ENCODE measurements at regions not wholly inside any gene's neighbourhood (a gene's known extent, or its start where the extent isn't known, plus 50 kb on each side); places are given as distances from the start of the nearest gene placed in this dataset.
"Not testable (repeated sequence)": the region's sequence is repeated elsewhere in the genome, so short reads cannot be mapped to it uniquely, and the experiment has no call there.

DNA sequence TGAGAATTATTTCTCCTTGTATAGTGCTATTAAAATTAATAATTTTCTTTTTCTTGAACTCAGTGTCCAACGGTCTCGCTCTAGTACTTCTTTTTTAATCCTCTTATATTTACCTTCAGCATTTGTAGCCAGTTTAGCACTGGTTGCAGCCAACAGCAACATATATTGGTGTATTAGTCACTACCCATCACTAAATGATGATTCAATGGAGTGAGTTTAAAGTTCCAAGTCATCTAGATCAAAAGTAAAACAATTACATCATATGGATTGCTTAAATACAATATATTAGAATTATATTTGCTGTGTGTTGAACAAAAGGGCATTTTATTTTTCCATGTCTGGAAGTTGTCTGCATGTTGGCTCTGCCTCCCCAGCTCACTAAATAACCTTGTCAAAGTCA lies 591.8 kb downstream of the ADGRL2 start:
- no peak for DNase-seq

DNA sequence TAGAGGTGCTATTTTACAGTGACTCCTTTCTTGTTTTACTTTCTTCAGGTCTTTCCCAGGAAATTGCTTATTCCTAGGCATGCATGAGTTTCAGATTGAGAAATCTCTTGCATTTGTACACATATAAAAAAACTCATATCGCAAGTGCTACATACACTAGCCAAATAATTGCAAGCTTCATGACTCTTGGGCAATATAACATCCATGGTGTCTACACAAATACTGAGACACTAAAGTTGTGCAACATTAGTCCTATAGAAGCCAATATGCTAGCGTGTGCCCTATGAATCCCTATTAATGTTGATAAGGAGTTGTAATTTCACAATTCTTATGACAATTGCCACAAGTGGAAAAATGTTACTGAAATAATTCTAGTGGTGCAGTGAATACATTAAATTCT lies 591.0 kb downstream of the ADGRL2 start:
- no peak for DNase-seq

DNA sequence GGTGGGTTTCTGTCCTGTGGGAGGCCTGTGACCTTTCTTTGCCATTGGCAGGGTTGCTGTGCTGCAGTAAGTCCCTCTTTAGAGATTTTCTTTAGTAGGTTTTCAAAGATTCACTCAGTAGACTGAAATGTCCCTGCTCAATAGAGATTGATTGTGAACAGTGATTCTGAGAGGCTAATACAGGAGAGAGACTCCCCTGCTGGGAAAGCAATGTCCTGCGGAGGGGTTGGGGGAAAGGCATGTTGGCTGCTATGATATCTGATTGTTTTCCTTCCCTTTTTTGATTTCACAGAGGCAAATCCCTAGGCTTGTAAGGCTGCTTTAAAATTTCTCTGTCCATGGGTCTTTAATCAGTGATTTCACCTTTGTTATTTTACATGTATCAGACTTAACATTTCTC lies 589.9 kb downstream of the ADGRL2 start:
- no peak for DNase-seq

DNA sequence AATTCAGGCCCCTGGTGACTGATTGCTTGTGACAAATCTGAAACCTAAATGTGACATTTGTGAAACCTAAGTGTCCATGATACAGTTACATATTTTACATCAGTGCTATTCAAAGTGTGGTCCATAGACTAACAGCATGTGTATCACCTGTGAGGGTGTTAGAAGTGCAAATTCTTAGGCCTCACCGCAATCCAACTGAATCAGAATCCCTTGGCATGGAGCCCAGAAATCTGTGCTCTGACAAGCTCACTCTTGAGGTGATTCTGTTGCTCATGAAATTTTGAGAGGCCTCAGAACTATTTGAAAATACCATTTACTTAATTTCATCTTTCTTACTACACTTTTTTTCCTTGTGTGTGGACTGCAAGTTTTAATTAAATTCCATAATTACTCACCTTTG lies 587.9 kb downstream of the ADGRL2 start:
- no peak for DNase-seq

DNA sequence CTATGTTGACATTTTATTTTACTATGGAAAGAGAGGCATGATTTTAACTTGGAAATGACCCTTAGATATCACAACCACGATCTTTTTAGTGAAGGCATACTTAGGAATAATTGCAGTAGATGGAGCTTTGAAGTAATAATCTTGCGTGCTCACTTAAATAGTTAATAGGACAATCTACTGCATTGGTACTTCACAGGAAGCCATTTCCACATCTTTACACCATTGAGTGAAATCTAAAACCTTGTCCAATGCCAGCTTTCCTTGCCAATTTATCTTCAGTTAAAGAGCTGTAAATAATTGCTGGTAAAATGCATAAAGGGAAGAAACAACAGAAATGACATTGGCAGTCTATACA lies 586.3 kb downstream of the ADGRL2 start:
- no peak for DNase-seq

DNA sequence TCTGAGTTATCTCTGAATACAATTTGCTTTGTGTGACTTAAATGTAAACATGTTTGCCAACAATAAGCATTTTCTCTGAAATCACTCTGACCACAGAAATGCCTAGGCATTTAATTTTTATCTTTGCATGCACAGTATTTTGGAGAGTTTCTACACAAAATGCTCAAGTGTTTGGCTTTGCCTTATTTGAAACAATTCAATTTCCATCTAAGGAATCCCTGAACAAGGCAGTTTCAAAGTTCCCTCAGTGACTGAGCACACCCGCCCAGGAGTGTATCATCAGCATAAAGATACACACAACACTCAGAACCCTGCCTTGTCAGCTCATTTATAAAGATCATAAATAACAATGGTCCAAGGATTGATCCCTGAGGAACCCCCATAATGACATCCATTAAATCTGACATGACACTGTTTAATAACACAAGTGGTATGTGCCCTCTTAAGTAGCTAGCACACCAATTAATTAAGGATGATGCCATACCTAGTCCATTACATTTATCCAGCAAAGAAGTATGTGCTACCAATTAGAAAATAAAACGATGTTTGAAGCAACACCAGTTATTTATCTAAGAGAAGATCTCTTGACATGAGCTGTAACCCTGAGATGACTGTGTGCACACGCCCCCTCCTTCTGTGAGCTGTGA lies 585.8 kb downstream of the ADGRL2 start:
- no peak for DNase-seq

DNA sequence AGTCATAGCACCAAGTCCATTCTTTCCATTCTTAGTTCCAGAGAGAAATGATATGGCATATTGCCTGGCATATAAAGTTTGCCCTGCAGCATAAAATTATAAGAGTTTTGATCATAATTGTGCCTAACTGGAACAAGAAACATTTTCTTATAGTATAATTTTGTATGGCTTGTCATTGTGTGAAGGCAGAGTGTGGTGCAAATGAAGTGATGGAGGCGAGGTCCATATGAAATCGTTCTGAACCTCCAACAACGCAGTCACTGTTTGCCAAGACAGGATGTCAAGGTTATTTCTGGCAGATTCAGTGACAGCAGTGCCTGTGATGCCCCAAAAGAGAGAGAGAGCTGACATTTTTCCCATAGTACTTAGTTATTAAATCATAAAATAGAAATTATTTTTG lies 584.0 kb downstream of the ADGRL2 start:
- no peak for DNase-seq

DNA sequence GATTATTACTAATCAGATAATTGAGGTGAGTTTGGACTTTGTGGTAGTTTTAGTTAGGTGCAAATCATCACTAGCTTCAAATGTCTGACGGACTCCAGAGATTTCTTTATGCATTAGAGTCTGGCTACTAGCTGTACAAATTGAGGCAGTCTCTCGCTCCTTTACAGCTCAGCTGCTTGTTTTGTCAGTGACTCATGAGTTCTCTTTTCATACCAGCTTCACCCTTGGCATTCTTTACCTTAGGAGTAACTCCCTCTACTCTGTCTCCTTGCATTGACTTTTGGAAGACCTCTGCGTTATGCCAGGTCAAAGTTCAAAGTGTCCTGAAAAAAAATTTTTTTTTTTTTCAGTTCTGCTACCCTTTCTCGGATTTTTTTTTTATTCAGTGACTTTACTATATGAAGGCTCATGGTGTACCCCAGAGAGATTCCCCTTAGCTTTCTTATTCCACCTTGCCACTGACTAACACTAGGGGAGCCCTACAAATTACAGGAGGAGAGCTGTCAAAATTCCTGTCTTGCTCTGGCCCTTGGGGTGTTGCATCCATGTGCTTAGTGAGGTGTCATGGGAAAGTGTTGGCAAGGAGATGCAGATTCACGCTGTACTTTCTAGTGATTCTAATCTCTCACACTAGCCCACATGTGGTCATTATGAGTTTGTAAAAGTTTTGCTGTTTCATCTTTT lies 576.6 kb downstream of the ADGRL2 start:
- no peak for DNase-seq

DNA sequence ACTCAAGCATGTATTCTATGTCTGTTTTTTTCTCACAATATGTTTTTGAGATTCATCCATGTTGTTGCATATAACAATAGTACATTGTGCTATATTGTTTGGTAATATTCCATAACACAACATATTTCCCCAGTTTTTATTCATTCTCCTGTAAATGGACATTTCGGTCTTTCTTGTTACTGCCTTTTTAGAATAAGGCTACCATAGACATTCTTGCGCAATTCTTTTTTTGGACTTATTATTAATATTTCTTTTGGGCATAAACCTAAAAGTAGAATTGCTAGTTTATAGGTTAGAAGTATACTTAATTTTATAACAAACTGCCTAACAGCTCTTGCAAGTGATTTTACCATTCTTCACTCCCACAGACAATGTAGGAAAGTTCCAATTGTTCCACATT lies 573.0 kb downstream of the ADGRL2 start:
- no peak for DNase-seq

DNA sequence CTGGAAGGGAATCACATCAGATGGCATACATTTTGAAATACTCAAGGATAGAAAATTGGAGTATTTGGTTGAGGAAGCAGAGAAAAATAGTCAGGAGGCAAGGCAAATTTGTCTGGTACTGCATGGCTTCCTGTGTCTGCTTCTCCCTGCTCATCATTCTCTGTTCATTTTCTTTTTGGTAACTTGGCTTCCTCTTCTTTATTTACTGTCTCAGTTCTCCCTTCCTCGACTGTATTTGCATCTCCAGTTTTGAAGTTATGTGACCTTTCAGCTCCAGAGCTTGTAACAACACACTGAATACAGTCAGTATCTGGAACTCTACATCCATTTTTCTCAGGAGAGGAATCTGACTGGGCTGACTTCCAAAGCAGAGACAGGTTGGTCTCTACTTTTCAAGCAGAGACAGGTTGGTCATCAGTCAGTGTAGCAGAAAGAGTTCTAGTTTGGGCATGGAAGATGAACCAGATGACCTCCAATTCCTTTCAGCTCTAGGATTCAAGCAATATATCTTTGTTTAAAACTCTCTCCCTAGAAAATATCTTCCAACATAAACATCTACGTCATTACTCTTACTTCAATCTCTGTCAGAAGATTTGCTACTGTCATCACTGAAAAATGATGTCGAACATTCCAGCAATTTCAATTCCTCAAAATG lies 571.2 kb downstream of the ADGRL2 start:
- DNase-seq = no peak

DNA sequence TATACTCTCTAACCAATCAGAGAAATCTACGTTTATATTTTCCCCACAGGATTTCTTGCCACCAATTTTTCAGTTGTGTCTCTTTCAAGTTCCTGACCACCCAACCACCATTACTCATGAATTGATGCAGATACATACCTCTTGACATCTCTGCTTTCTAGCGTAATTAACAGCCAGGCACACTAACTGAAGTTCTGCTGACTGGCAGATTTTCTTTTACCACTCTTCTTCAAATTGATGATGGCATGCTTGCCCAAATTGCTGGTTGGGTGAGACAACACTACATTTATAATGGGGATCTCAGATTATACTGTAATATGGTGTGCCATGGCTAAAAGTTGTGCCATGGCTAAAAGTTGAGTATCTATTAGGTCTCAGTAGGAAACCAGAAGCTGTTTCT lies 566.7 kb downstream of the ADGRL2 start:
- no peak for DNase-seq

DNA sequence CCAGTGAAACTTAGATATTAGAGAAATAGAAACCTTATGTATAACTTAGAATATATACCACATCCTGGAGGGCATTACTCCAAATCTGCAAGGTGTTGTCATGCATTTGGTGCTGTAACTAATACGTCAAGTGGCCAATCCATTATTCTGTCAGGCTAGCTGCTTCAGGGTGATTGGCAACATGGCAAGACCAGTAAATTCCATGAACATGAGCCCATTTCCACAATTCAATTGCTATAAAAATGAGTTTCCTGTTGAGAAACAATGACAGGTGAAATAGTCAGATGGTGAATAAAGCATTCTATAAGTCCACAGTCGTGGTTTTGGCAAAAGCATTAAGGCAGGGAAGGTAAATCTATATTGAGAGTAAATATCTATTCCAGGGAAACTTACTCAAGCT lies 566.0 kb downstream of the ADGRL2 start:
- DNase-seq = no peak

DNA sequence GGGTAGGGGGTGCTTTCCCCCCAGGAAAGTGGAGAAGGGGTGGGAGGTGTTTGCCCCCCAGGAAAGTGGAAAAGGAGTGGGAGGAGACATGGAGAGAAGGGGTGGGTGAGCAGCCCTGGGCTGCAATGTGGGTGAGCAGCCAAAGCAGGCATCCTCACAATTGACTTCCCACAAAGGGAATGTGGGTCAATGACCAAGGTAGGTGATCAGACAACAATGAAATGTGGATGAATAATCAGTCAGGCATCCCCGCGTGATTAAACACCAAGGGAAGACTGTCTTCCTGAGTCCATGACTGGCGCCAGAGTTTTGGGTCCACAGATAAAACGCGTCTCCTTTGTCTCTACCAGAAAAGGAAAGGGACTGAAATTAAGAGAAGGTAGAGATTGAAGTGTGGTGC lies 558.8 kb downstream of the ADGRL2 start:
- DNase-seq = not testable (repeated sequence)

DNA sequence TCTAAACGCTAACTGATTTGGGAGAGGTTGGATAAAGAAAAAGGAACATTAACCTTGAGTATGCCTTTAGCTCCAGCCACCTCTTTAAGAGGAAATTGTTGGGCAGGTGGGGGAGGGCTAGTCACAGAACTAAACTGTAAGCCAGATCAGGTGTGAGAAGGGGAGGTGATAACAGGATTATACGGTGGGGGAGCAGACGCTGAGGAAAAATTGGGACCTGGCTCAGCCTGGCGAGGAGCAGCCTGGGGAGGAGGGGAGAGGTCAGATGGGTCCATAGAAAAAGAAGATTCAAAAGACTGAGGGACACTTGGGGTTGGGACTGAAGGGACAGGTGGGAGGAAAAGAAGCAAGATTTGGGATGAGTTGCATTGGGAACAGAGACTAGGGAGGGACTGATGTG lies 558.0 kb downstream of the ADGRL2 start:
- not testable (repeated sequence) for DNase-seq

DNA sequence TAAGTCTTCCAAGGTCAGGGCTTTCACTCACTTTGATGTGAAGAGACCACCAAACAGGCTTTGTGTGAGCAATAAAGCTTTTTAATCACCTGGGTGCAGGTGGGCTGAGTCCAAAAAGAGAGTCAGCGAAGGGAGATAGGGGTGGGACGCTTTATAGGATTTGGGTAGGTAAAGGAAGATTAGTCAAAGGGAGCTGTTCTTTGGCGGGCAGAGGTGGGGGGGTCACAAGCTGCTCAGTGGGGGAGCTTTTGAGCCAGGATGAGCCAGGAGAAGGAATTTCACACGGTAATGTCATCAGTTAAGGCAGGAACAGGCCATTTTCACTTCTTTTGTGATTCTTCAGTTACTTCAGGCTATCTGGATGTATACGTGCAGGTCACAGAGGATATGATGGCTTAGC lies 553.8 kb downstream of the ADGRL2 start:
- DNase-seq = not testable (repeated sequence)

DNA sequence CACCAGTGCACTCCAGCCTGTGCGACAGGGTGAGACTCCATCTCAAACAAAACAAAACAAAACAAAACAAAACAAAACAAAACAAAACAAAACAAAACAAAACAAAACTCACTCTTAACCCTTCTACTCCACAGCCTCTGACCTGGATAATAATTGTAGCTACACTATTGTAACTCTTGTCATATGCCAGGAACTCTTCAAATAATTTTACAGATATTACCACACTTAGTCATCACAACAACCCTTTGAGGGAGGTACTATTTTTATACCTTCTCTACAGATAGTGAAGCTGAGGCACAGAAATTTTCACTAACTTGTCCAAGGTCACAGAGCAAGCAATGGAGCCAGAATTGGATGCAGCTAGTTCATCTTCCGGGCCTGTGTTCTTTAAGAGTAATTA lies 547.8 kb downstream of the ADGRL2 start:
- DNase-seq = no peak

DNA sequence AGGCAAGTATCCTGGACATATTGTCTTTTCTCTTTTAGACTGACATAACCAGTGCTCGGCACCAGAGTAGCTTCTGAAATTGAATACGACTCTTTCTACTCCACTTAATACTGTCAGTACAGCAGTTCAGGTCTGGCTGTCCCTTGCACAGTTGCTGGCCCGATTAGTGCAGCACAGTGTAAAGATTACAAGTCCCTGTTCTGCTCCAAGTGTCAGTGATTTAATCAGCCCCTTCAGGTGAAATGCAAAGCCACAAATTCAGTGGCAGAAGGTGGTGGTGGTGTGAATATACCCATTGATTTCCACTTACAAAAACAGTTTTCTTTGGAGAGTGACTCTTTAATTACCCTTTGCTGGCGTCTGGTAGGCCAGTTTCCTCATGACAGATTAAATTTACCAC lies 545.4 kb downstream of the ADGRL2 start:
- DNase-seq = no peak

DNA sequence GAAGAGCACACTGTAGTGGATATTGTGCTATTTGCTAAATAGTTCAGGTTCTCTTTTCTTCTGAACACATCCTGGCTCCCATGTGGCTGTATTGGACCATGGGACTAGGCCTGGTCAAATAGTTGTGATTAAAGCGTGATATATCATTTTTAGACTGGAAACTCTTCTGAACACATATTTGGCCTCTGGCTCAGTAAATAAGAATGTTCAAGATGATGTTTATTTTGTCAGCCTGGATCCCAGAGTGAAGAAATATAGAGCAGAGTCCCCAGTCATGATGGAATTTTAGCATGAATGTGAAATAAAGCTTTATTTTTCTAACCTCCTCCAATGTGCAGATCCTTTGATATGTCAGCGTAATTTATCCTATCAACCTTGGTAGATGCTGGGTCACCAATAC lies 542.6 kb downstream of the ADGRL2 start:
- DNase-seq = no peak

DNA sequence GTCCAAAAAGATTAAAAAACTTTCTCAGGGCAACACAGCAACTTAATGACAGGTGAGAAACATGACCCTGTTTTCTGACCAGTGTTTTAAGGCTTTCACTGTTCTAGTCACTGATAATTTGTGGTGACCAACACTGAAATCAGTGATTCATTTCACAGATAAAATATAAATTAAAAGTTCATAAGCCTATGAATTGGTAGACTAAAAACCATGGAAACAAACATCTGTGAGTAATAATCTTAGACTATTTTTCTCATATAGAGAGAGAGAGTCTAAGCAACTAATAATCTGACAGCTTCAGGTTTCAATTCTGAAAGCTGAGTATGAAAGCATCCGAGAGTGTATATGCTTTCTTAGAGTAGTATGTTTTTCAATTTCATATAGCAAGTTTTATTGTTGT lies 536.9 kb downstream of the ADGRL2 start:
- DNase-seq = no peak

DNA sequence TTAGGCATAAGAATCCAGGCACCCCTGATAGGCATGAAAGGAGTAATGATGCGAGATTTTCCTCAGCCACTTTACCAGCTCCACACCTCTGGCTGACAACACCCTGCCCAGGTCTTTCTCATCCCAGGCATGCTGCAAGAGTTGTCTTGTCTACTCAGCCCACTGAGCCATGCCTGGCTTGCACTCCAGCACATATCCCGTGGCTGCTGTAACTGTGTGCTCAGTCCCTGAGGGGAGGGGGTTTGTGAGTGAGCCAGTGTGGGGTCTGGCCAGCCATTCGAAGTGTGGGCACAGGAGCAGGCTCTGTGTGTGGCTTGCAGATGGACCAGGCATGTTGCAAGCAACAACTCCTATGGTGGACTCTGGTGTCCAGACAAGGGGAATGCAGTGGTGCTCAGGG lies 529.6 kb downstream of the ADGRL2 start:
- DNase-seq = no peak

DNA sequence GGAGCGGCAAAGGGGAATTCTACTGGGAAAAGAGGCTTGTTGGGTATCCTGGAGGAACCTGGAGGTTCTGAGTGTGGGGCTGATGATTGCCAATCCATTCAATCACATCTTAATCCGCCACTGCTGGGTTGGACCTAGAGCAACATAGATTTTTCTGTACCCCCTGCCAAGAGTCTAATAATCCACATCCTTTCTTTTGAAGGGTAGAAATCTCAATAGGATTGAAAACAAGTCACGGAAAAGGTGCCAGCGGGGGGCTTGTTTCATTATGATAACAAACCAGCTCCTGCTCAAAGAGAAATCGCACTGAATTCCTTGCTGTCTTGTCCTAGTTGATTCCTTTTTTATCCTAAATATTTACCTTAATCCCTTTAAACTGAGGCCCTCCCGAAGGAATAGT lies 528.5 kb downstream of the ADGRL2 start:
- DNase-seq = no peak

DNA sequence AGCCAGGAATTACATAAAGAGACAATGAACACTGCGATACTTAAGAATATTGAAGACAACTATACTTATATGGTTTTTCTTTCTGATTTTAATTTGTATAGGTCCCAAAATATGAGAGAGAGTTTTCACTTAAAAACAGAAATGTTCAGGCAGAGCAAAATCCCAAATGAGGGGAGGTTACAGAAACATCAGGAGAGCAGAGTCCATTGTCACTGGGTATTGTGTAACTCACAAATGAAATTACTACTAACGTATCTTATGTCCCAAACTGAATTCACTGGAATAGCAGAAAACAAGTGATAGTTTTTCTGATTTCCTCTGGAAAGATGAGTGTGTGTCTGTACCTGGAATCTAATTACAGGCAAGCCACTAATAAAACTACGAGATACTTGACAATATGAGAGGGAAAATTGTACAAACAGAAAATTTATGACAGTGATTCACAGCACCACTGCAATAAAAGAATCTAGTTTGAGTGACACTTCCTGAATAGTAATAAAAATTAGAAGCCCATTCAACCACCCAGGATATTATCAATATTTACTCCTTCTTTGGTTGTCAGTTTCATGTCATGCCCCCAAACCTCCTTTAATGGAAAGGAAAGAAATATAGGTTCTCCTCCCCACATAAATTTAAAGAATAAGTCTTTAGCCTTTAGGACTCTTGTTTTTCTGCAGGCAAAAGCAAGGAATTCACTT lies 522.6 kb downstream of the ADGRL2 start:
- DNase-seq = no peak

DNA sequence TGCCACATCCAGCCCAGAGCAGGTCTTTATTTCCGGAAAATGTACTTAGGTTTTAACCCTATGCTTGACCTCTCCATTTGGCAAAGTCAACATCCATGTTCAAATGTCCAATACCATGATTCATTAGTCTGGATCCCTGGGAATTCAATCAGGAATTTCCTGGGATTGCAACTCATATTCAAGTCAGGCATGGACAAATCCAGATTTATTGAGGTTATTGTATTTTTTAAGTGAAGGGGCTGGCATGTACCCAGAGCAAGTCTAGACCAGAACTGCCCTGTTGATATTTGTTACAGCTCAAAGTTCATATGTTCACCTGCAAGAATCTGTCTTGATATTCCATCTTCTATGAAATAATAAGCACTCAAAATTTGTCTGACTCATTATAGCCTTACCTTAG lies 521.1 kb downstream of the ADGRL2 start:
- DNase-seq = no peak
